ENCODE measurements at regions not wholly inside any gene's neighbourhood (a gene's known extent, or its start where the extent isn't known, plus 50 kb on each side); places are given as distances from the start of the nearest gene placed in this dataset.

DNA sequence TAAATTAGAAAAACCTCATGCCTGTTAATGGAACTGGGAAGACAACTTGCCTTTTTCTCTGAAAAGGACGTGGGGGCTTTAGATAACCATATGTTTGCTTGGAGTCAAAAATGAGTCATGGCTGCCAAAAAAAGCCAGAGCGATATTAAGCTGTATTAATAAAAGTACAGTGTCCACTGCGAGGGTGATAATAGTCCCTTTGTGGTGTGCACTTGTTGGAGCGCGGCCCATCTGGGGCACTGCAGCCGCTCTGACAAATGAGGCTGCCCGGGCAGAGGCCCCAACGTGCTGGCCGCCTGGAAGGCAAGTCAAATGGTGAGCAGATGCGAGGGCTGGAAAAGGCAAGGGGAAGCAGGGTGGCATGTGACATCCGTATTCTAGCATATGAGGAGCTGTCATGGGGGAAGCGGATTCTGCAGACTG, 103.3 kb upstream of the NCK2 start:
- DNase-seq (ENCODE audit: low spot score) = no peak
- in situ Hi-C loops (cut with MboI; ENCODE audit: low sequenced_read_pairs, unreplicated experiment) = no loop called here
- no peak for TF ChIP-seq CTCF (IDR thresholded peaks at IDR 0.05; ENCODE audit: borderline replicate concordance, control extremely low read depth, extremely low read depth, insufficient read depth, missing control alignments)

GRCh38 chr2:105640246-105640645, 104.5 kb upstream of the NCK2 start:
- no peak for TF ChIP-seq CTCF (IDR thresholded peaks at IDR 0.05; ENCODE audit: borderline replicate concordance, control extremely low read depth, extremely low read depth, insufficient read depth, missing control alignments)
- no peak for DNase-seq (ENCODE audit: low spot score)
- in situ Hi-C loops (cut with MboI; ENCODE audit: low sequenced_read_pairs, unreplicated experiment) = no loop called here

DNA sequence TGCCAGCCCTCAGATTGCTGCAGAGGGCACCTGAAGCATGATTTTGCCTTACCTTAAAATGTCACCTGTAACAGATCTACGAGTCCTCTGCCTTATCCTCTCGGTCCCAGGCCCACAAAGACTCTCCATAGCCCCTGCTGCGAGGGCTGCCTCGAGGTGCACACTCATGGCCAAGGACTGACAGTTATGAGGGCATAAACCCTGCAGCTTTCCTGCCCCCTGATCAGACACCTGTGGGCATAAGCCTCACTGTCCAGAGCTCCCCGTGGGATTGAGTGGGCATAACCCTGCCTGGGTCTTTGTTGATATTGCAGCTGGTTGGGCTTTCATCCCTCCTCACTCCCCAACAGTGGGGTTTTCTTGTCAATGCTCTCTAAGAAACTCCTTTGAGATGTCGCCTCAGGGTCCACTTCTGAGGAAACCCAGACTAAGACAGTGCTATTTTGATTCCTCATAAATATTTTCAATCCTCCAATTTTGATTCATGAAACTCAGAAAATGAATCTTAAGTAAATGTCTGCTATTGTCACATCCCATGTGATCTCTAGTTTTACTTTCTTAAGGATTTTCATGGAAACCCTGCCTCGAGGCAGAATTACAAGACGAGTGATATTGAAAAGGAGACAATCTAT, 108.5 kb upstream of the NCK2 start:
- in situ Hi-C loops (cut with MboI; ENCODE audit: low sequenced_read_pairs, unreplicated experiment) = no loop called here
- no peak for TF ChIP-seq CTCF (IDR thresholded peaks at IDR 0.05; ENCODE audit: borderline replicate concordance, control extremely low read depth, extremely low read depth, insufficient read depth, missing control alignments)
- DNase-seq (ENCODE audit: low spot score) = no peak

GRCh38 chr2:105635564-105635963, 109.1 kb upstream of the NCK2 start:
- no peak for DNase-seq (ENCODE audit: low spot score)
- TF ChIP-seq CTCF (IDR thresholded peaks at IDR 0.05; ENCODE audit: borderline replicate concordance, control extremely low read depth, extremely low read depth, insufficient read depth, missing control alignments) = no peak
- in situ Hi-C loops (cut with MboI; ENCODE audit: low sequenced_read_pairs, unreplicated experiment) = no loop called here

GRCh38 chr2:105634198-105634597, 110.5 kb upstream of the NCK2 start:
- in situ Hi-C loops (cut with MboI; ENCODE audit: low sequenced_read_pairs, unreplicated experiment) = no loop called here
- no peak for DNase-seq (ENCODE audit: low spot score)
- TF ChIP-seq CTCF (IDR thresholded peaks at IDR 0.05; ENCODE audit: borderline replicate concordance, control extremely low read depth, extremely low read depth, insufficient read depth, missing control alignments) = no peak

GRCh38 chr2:105631922-105632321, 112.8 kb upstream of the NCK2 start:
- TF ChIP-seq CTCF (IDR thresholded peaks at IDR 0.05; ENCODE audit: borderline replicate concordance, control extremely low read depth, extremely low read depth, insufficient read depth, missing control alignments) = no peak
- in situ Hi-C loops (cut with MboI; ENCODE audit: low sequenced_read_pairs, unreplicated experiment) = no loop called here
- DNase-seq (ENCODE audit: low spot score) = no peak

All from GM13976 (cell line).